Nephron progenitor cell (in vitro differentiated cells): ENCODE measurements at regions not wholly inside any gene's neighbourhood (a gene's known extent, or its start where the extent isn't known, plus 50 kb on each side); places are given as distances from the start of the nearest gene placed in this dataset.

ENCODE experiments used
- DNase-seq: peaks from one replicate; pipeline ENCODE4 v3.0.0; 2021
- H3K27ac Mint-ChIP-seq: 2 replicates; pipeline ENCODE4 v1.8.0; 2021; ENCODE audit warnings: mild to moderate bottlenecking, moderate library complexity, mixed read lengths
- H3K27me3 Mint-ChIP-seq: 2 replicates; pipeline ENCODE4 v1.8.0; 2021; ENCODE audit warnings: mild to moderate bottlenecking, low read depth, mixed read lengths; ENCODE audit not compliant: poor library complexity
- H3K36me3 Mint-ChIP-seq: 2 replicates; pipeline ENCODE4 v1.8.0; 2021; ENCODE audit warnings: low read depth, mixed read lengths
- H3K4me1 Mint-ChIP-seq: 2 replicates; pipeline ENCODE4 v1.8.0; 2021; ENCODE audit warnings: mixed read lengths
- H3K4me3 Mint-ChIP-seq: 2 replicates; pipeline ENCODE4 v1.8.0; 2021; ENCODE audit warnings: mild to moderate bottlenecking, moderate library complexity, mixed read lengths
- H3K9me3 Mint-ChIP-seq: 2 replicates; pipeline ENCODE4 v1.8.0; 2021; ENCODE audit warnings: mild to moderate bottlenecking, moderate library complexity, mixed read lengths
- TF ChIP-seq, protein P1 (sequence below): fragments of 200-600 bp; sonication (generic); IDR thresholded peaks from 2 replicates; pipeline ENCODE4 v1.5.0; 2021; ENCODE audit warnings: antibody characterized with exemption

DNA sequence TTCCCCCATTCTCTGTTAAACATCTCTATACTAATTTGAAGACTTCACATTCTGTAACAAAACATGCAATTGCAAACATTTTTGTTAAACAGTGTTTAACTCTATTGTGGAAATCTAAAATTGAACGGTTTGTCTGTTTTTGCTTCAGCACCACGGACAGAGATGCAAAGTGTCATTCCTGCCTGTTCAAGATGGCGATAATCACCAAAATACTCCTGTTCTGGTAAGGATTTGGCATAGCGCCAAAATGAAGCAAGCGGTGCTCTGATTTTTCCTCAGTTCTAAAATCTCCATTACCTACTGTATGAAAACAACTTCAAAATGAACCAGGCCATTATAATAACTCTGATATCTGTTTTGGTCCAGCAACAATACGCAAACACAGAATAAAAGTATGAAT is 129.7 kb upstream of the TUSC7 start:
- TF ChIP-seq, protein P1, sequence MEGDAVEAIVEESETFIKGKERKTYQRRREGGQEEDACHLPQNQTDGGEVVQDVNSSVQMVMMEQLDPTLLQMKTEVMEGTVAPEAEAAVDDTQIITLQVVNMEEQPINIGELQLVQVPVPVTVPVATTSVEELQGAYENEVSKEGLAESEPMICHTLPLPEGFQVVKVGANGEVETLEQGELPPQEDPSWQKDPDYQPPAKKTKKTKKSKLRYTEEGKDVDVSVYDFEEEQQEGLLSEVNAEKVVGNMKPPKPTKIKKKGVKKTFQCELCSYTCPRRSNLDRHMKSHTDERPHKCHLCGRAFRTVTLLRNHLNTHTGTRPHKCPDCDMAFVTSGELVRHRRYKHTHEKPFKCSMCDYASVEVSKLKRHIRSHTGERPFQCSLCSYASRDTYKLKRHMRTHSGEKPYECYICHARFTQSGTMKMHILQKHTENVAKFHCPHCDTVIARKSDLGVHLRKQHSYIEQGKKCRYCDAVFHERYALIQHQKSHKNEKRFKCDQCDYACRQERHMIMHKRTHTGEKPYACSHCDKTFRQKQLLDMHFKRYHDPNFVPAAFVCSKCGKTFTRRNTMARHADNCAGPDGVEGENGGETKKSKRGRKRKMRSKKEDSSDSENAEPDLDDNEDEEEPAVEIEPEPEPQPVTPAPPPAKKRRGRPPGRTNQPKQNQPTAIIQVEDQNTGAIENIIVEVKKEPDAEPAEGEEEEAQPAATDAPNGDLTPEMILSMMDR = no peak

DNA sequence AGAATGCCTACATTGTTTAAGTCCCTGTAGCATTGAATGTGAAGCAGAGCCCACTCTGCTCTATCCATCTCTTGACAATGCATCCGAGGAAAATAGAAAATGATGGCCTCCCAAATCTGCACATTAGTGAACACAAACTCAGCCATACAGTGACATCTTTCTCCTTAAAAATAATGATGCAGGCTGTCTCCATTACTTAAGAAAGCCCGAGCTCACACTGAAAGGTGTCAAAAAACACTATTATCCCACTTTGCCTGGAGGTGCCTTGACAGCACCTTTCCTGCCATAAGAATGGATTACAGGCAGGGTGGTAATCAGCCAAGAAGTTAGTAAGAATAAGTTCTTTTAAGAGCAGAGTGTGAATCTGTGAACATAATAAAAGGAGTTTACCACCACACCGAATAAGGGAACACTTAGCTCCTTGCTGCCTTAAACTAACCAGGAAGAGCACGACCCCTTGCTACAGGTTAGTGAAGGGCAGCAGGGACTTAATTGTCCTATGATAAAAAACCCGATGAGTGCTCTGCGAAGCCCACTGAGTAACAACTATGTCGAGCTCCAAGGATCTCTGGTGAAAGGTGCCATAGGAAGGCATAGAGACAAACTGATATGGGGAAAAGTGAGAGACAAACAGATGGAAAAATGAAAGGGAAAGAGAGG is 123.2 kb upstream of the TUSC7 start:
- no peaks in the 10 kb centered on the region for H3K9me3 Mint-ChIP-seq
- no peak overlapping the region for H3K27ac Mint-ChIP-seq
- H3K4me3 Mint-ChIP-seq = no peak overlapping the region
- peaks cover 3% of the 10 kb centered on the region for H3K27me3 Mint-ChIP-seq
- H3K4me1 Mint-ChIP-seq = peaks cover 15% of the 10 kb centered on the region
- DNase-seq = no peak
- TF ChIP-seq, protein P1 = no peak
- no peaks in the 10 kb centered on the region for H3K36me3 Mint-ChIP-seq

More for the DNA sequence above, 129.7 kb upstream of the TUSC7 start:
- Mint-ChIP-seq H3K4me3 (no peak overlapping the region), H3K4me1 (no peaks in the 10 kb centered on the region), H3K27ac (no peak overlapping the region), H3K36me3 (no peaks in the 10 kb centered on the region), H3K9me3 (no peaks in the 10 kb centered on the region), H3K27me3 (no peaks in the 10 kb centered on the region)
- peak; percentile 61 for DNase-seq

DNA sequence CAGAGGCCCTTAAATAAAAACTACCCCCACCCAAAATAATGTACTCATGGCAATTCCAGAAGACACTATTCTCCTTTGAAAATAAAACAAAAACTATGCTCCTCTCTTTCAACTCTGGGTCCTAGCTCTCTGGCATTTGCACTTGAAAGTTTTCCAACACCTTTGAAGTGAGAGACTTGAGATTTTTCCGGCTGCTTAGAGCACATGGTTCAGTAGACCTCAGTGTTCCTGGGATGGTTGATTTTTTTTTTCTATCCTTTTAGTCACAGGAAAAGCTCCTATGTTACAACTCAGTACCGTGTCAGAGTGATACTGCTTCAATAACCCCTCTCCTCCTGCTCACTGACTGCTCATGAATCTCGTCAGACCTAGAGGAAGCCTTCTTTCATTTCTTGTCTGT is 118.3 kb upstream of the TUSC7 start:
- Mint-ChIP-seq H3K27ac (peak overlapping the region; percentile 58), H3K4me3 (no peak overlapping the region), H3K36me3 (no peaks in the 10 kb centered on the region), H3K9me3 (no peaks in the 10 kb centered on the region), H3K4me1 (peaks cover 21% of the 10 kb centered on the region), H3K27me3 (peaks cover 7% of the 10 kb centered on the region)
- TF ChIP-seq, protein P1 = no peak
- no peak for DNase-seq

DNA sequence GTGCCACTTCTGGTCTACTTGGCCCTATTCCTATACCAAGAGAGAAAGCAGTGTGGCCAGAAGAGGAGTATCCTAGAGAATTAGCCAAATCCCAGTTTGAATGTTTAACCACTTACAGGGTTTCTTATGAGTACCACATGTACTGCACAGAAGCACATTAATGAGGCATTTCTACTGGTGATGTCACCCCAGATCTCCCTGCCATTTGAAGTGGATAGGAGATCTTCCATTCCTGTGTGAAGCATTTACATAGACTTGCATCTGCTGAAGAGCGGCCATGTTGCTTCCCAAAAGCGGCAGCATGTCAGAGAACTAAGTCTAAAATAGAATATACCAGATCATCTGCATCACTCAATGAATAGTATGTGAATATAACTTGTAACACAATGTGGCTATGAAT is 108.4 kb upstream of the TUSC7 start:
- DNase-seq = no peak
- H3K27ac Mint-ChIP-seq = no peak overlapping the region
- H3K4me3 Mint-ChIP-seq = no peak overlapping the region
- H3K9me3 Mint-ChIP-seq = no peaks in the 10 kb centered on the region
- TF ChIP-seq, protein P1 = no peak
- H3K36me3 Mint-ChIP-seq = no peaks in the 10 kb centered on the region
- peaks cover 10% of the 10 kb centered on the region for H3K4me1 Mint-ChIP-seq
- peaks cover 3% of the 10 kb centered on the region for H3K27me3 Mint-ChIP-seq

DNA sequence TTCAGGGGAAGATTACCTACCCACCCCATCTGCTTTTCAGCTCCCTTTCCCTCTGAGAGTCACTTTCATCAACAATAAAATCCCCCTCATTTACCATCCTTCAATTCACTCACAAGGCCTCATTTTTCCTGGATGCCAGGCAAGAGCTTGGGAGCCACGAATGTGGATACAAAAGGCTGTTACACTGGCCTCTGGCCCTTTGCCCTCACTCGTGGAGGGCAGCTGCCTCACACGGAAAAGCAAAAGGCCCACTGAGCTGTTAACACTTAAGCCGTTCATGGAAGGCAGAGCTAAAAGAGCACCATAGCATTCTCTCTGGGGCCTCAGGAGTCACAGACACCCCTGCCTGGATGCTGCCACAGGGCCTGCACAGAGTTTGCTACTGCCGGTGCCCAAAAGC is 102.4 kb upstream of the TUSC7 start:
- DNase-seq = no peak
- no peaks in the 10 kb centered on the region for H3K36me3 Mint-ChIP-seq
- no peaks in the 10 kb centered on the region for H3K9me3 Mint-ChIP-seq
- H3K27ac Mint-ChIP-seq = peak overlapping the region; percentile 88
- H3K4me3 Mint-ChIP-seq = no peak overlapping the region
- H3K4me1 Mint-ChIP-seq = peaks cover 7% of the 10 kb centered on the region
- peaks cover 7% of the 10 kb centered on the region for H3K27me3 Mint-ChIP-seq
- TF ChIP-seq, protein P1 = no peak

DNA sequence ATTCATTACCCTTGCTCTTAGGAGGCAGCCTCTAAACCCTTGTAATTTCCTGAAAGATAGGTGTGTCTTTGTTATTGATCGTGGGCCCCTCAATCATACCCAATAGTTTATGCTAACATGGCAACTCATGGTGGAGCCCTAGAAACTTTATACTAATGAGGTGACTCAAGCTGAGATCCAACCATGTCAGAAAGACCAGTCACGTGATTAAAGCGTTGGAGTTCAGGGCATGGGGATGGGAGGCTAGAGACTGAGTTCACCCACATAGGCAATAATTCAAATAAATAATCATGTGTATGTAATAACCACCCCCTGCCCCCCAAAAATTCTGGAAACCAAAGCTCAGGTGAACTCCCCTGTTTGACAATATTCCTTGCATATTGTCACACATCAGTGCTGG is 99.5 kb upstream of the TUSC7 start:
- no peaks in the 10 kb centered on the region for H3K36me3 Mint-ChIP-seq
- DNase-seq = no peak
- TF ChIP-seq, protein P1 = no peak
- peaks cover 7% of the 10 kb centered on the region for H3K4me1 Mint-ChIP-seq
- no peak overlapping the region for H3K27ac Mint-ChIP-seq
- H3K4me3 Mint-ChIP-seq = no peak overlapping the region
- H3K27me3 Mint-ChIP-seq = peaks cover 5% of the 10 kb centered on the region
- H3K9me3 Mint-ChIP-seq = no peaks in the 10 kb centered on the region
